CD14-positive monocyte (primary cell): ENCODE measurements at regions not wholly inside any gene's neighbourhood (a gene's known extent, or its start where the extent isn't known, plus 50 kb on each side); places are given as distances from the start of the nearest gene placed in this dataset.

Experiments
- DNase-seq, 3 donors: peaks; one replicate each; pipeline ENCODE4 v3.0.0-alpha.2; 2011 to 2022
- H2AFZ ChIP-seq: 2 replicates; pipeline ENCODE4 v1.6.0; 2012; ENCODE audit warnings: mild to moderate bottlenecking, low read depth, low read length, inconsistent platforms; ENCODE audit not compliant: insufficient read depth, poor library complexity, severe bottlenecking
- H3K27ac ChIP-seq, 2 donors: 1 replicate in 1 of 2; 2 replicates in 1 of 2; pipeline ENCODE4 v1.5.1; 2012 to 2013; ENCODE audit warnings: low read length in 2 of 2, control low read depth in 1 of 2, inconsistent platforms in 1 of 2, low read depth in 1 of 2, mild to moderate bottlenecking in 1 of 2
- H3K27me3 ChIP-seq, 2 donors: one replicate each; pipeline versions ENCODE4 v1.6.0 to v1.6.1; 2011 to 2013; ENCODE audit warnings: low read length in 2 of 2; ENCODE audit not compliant: control insufficient read depth in 2 of 2, insufficient read depth in 2 of 2
- H3K36me3 ChIP-seq, 2 donors: replicated peaks in 1 of 2; 1 replicate in 1 of 2; 2 replicates in 1 of 2; pipeline versions ENCODE4 v1.5.1 to v1.6.1; 2012 to 2013; ENCODE audit warnings: low read length in 2 of 2, control low read depth in 1 of 2, inconsistent platforms in 1 of 2, mild to moderate bottlenecking in 1 of 2; ENCODE audit not compliant: insufficient read depth in 2 of 2, control insufficient read depth in 1 of 2
- H3K4me1 ChIP-seq, 2 donors: 1 replicate in 1 of 2; 2 replicates in 1 of 2; pipeline versions ENCODE4 v1.5.1 to v1.6.1; 2012 to 2013; ENCODE audit warnings: low read length in 2 of 2, control low read depth in 1 of 2, inconsistent platforms in 1 of 2, mild to moderate bottlenecking in 1 of 2, moderate library complexity in 1 of 2; ENCODE audit not compliant: insufficient read depth in 2 of 2, control insufficient read depth in 1 of 2
- H3K4me2 ChIP-seq: replicated peaks from 2 replicates; pipeline ENCODE3; 2012; ENCODE audit warnings: low read length, moderate library complexity, mild to moderate bottlenecking; ENCODE audit not compliant: poor library complexity, severe bottlenecking; ENCODE audit errors: extremely low read depth
- H3K4me3 ChIP-seq, 3 experiments: fragments of 200-600 bp in 1 of 3; sonication (generic) in 1 of 3; replicated peaks in 1 of 3; 1 replicate in 2 of 3; 2 replicates in 1 of 3; pipeline ENCODE4 v1.5.1; 2011 to 2013; ENCODE audit warnings: low read length in 3 of 3, mild to moderate bottlenecking in 3 of 3, control low read depth in 2 of 3, low read depth in 2 of 3, inconsistent platforms in 1 of 3, moderate library complexity in 1 of 3
- H3K79me2 ChIP-seq: 2 replicates; pipeline ENCODE4 v1.6.0; 2012; ENCODE audit warnings: mild to moderate bottlenecking, control low read depth, inconsistent platforms, low read length, moderate library complexity; ENCODE audit not compliant: insufficient read depth
- H3K9ac ChIP-seq: 2 replicates; pipeline ENCODE4 v1.6.0; 2017; ENCODE audit warnings: low read length, mild to moderate bottlenecking; ENCODE audit not compliant: insufficient read depth, poor library complexity, severe bottlenecking
- H3K9me3 ChIP-seq, 2 donors: replicated peaks in 1 of 2; 1 replicate in 1 of 2; 2 replicates in 1 of 2; pipeline versions ENCODE4 v1.5.1 to v1.6.1; 2012 to 2013; ENCODE audit warnings: low read length in 2 of 2, control low read depth in 1 of 2; ENCODE audit not compliant: control insufficient read depth in 1 of 2, insufficient read depth in 1 of 2
- H4K20me1 ChIP-seq: 2 replicates; pipeline ENCODE4 v1.6.0; 2012; ENCODE audit warnings: mild to moderate bottlenecking, low read length, control low read depth, moderate library complexity; ENCODE audit not compliant: insufficient read depth
- H3K27ac Mint-ChIP-seq, 7 donors: one replicate each; pipeline ENCODE4 v1.8.0; 2020; ENCODE audit warnings: mild to moderate bottlenecking in 7 of 7, mixed read lengths in 7 of 7, moderate library complexity in 6 of 7, inconsistent platforms in 2 of 7
- H3K27me3 Mint-ChIP-seq, 3 donors: one replicate each; pipeline ENCODE4 v1.8.0; 2021 to 2022; ENCODE audit warnings: low read depth in 3 of 3, mild to moderate bottlenecking in 3 of 3, mixed read lengths in 3 of 3, moderate library complexity in 3 of 3, inconsistent platforms in 1 of 3
- H3K36me3 Mint-ChIP-seq, 2 donors: one replicate each; pipeline ENCODE4 v1.8.0; 2020; ENCODE audit warnings: mixed read lengths in 2 of 2, inconsistent platforms in 1 of 2, mild to moderate bottlenecking in 1 of 2
- H3K4me1 Mint-ChIP-seq: one replicate; pipeline ENCODE4 v1.8.0; 2020; ENCODE audit warnings: mild to moderate bottlenecking, mixed read lengths
- H3K4me3 Mint-ChIP-seq, 2 donors: one replicate each; pipeline ENCODE4 v1.8.0; 2020; ENCODE audit warnings: mild to moderate bottlenecking in 2 of 2, mixed read lengths in 2 of 2, moderate library complexity in 1 of 2
- H3K9me3 Mint-ChIP-seq, 7 donors: one replicate each; pipeline ENCODE4 v1.8.0; 2020 to 2022; ENCODE audit warnings: mixed read lengths in 7 of 7, mild to moderate bottlenecking in 6 of 7, moderate library complexity in 6 of 7, inconsistent platforms in 2 of 7
- CTCF ChIP-seq: fragments of 200-600 bp; IDR thresholded peaks from one replicate; pipeline ENCODE4 v1.8.0; 2022; ENCODE audit warnings: antibody characterized with exemption, mild to moderate bottlenecking
- WGBS: methylation state at CpG from one replicate; pipeline ENCODE4 v1.1.5; 2013; ENCODE audit warnings: missing lambda C conversion rate; ENCODE audit not compliant: insufficient coverage; 5-methylcytosine and 5-hydroxymethylcytosine counted together
- intact Hi-C, 2 donors: fragments of 100-400 bp; cut with micrococcal nuclease; formaldehyde crosslinking; loops; one replicate each; pipeline versions ENCODE4 v1.15.0 to v1.15.1; 2023

DNA sequence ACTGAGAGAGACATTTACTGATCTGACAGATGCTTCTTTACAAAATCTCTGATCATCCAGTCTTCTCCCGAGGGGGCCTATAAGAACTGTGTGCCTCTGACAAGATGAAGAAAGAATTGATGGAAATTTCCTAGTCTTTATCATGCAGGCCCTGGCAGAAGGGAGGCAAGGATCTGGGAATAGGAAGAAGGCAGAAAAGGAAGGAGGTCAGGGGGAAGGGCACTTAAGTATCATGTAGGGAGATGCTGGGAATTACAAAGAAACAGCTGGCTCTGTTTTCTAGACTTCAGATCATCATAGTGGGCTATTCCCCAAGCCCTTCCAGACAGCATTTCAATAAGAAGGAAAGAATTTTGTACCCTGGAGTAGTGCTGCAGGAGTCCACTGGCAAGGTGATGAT lies 243.3 kb upstream of the MOCS1 start:
- H3K9me3 Mint-ChIP-seq, result peaks cover 0 to 11% (median 9%) of the 10 kb centered on the region in 7 donors
- Histone ChIP-seq H3K4me3 (no peak overlapping the region), H3K36me3 (no peaks in the 10 kb centered on the region), H3K4me1 (no peaks in the 10 kb centered on the region), H4K20me1 (no peaks in the 10 kb centered on the region), H3K79me2 (no peaks in the 10 kb centered on the region), H3K27ac (no peak overlapping the region), H3K9me3 (peaks cover 2 to 4% of the 10 kb centered on the region in 2 donors), H3K27me3 (no peaks in the 10 kb centered on the region), H2AFZ (no peak overlapping the region), H3K9ac (no peak overlapping the region), H3K4me2 (no peak overlapping the region)
- intact Hi-C loops, result no loop called here
- TF ChIP-seq CTCF, result no peak
- DNase-seq, result no peak
- peaks cover 0 to 2% (median 2%) of the 10 kb centered on the region in 3 donors for H3K27me3 Mint-ChIP-seq
- H3K4me3 Mint-ChIP-seq, result no peak overlapping the region
- H3K27ac Mint-ChIP-seq, result no peak overlapping the region
- WGBS, result no CpG with 5 or more reads among the region's 1 CpG
- no peaks in the 10 kb centered on the region for H3K36me3 Mint-ChIP-seq
- no peaks in the 10 kb centered on the region for H3K4me1 Mint-ChIP-seq

DNA sequence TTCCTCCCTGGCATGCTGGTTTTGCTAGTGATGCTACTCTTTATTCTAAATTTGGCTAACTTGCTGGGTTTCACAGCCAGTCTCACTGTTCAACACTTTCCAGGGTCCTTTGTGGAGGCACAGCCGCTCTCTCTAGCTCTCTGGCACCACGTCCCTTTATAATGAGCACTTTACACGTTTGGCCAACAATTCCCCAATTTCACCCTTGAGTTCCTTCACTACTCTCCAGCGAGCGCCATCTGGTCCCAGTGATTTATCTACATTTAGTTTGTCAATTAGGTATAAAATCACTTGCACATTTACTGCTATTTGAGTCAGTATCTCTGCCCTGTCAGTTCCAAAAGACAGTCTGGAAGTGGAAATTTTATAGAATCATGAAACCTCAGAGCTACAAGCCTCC lies 241.9 kb upstream of the MOCS1 start:
- peaks cover 0 to 5% (median 2%) of the 10 kb centered on the region in 3 donors for H3K27me3 Mint-ChIP-seq
- Histone ChIP-seq H3K36me3 (no peaks in the 10 kb centered on the region), H3K27ac (no peak overlapping the region), H3K9ac (no peak overlapping the region), H3K4me1 (no peaks in the 10 kb centered on the region), H3K4me2 (no peak overlapping the region), H4K20me1 (no peaks in the 10 kb centered on the region), H3K4me3 (no peak overlapping the region), H2AFZ (no peak overlapping the region), H3K79me2 (no peaks in the 10 kb centered on the region), H3K9me3 (no peaks in the 10 kb centered on the region), H3K27me3 (no peaks in the 10 kb centered on the region)
- no peaks in the 10 kb centered on the region for H3K4me1 Mint-ChIP-seq
- WGBS, result 100% methylated on average over 2 of the region's 5 CpGs
- no peak overlapping the region for H3K4me3 Mint-ChIP-seq
- H3K9me3 Mint-ChIP-seq, result peaks cover 0 to 12% (median 8%) of the 10 kb centered on the region in 7 donors
- H3K27ac Mint-ChIP-seq, result no peak overlapping the region
- H3K36me3 Mint-ChIP-seq, result no peaks in the 10 kb centered on the region
- no peak for DNase-seq
- intact Hi-C loops, result no loop called here
- TF ChIP-seq CTCF, result no peak
